T47D (cell line): ENCODE measurements at regions not wholly inside any gene's neighbourhood (a gene's known extent, or its start where the extent isn't known, plus 50 kb on each side); places are given as distances from the start of the nearest gene placed in this dataset.

Source experiments
- DNase-seq, 2 experiments: peaks; one replicate each; pipeline versions ENCODE4 v3.0.0 to v3.0.0-alpha.2; 2011 to 2012; ENCODE audit warnings: low read depth in 1 of 2, low spot score in 1 of 2
- JUND ChIP-seq: IDR thresholded peaks from 2 replicates; pipeline ENCODE4 v1.6.1; 2012; ENCODE audit warnings: low read depth
- in situ Hi-C: cut with HindIII; loops from 2 replicates; pipeline ENCODE4 v1.10.0; 2016; ENCODE audit warnings: low sequenced_read_pairs, low pct_unique_long_range_greater_than_20kb

DNA sequence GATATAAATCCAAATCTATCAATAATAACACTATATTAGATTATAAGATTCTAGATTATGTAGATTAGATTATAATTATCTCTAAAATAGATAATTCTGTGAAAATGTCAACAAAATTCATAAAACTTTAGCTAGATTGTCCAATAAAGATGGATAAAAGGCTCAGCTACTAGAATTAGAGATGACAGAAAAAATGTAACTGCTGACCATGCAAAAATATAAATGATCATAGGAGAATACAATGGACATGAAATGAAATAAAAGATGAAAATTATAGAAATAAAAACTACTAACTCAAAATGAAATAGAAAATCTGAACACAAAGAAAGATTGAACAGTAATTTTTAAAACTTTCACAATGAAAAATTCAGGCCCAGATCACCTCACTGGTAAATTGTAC, 1332.1 kb upstream of the CELF2 start:
- no peak for DNase-seq
- no peak for TF ChIP-seq JUND

DNA sequence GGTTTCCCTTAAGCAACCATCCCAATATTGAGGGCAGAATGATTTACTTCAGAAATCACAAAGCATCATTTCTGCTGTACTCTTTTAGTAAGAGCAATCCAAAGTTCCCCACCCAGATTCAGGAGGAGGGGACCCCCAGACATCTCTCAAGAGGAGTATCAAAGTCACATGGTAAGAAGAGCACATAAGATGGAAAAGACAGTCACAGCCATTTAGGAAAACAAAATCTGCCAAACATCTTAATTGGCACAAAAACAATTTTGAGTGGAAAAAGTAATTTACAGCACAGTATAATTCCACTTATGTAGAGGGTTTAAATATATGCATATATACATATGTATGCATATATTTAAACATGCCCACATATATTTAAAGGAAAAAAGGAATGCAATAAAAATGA, 1329.0 kb upstream of the CELF2 start:
- TF ChIP-seq JUND: no peak
- in situ Hi-C loops: no loop called here
- no peak for DNase-seq

More for the DNA sequence above, 1332.1 kb upstream of the CELF2 start:
- in situ Hi-C loops: no loop called here

DNA sequence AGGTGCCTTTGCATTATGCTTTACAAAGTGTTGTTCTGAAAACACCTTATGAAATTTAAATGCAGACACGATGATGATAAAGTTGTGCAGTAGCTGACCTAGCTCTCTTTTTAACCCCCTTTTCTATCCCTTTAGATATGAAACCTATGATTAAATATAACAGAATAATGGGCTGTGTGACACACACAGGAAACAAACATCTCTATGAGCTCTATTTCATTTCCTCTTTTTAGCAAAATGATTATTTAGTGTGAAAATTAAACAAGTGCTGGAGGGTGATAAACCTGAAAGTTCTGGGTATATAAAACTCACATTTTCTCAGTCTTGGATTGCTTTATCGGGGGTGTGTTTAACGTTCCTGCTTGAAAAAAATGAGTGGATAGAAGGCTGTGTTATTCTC, 1310.5 kb upstream of the CELF2 start:
- in situ Hi-C loops: no loop called here
- DNase-seq: no peak
- no peak for TF ChIP-seq JUND

DNA sequence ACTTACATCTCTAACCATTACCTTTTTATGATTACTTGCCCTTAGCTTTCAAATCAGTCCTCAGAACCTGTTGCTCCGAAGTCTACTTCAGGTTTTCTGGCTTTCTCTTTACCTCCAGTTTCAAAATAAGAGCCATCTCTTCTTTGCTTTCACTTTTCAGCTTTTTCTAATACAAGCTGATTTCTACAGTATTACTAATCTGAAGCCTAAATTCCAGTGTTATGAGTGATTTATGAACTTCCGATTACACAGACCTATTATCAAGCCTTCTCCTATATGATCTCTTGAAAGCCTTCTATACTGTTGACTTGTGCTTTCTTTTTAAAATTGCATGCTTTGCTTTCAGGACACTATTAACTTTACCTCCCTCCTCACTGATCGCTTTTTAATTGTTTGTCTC, 1307.8 kb upstream of the CELF2 start:
- DNase-seq: no peak
- in situ Hi-C loops: no loop called here
- TF ChIP-seq JUND: no peak

DNA sequence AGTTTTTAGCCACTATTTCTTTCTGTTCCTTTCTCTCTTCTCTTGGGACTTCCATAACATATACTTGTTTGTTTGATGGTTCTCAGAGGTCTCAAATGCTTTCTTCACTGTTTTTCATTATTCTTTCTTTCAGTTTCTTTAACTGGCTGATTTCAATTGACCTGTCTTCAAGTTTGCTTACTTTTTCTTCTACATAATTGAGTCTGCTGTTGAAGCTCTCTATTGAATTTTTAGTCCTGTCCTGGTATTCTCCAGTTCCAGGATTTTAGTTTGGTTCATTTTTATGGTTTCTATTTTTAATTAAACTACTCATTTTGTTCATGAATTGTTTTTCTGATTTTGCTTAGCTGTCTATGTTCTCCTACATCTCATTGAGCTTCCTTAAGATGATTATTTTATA, 1305.3 kb upstream of the CELF2 start:
- in situ Hi-C loops: no loop called here

DNA sequence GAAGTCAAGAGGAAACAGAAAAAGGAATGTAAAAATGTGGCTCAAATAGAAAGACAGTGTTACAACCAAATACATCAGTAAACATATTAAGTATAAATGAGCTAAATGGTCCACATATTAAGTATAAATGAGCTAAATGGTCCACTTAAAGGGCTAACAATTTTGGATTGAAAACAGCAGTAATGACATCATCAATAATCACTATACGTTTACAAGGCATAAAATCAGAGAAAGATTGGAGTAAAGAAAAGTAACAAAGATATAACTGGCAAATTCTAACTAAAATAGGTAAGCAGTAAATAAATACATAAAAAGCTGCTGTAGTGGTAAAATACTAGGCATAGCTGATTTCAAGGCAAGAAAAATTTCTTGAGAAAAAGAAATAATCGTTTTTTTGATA, 1298.4 kb upstream of the CELF2 start:
- TF ChIP-seq JUND: no peak
- no peak for DNase-seq
- in situ Hi-C loops: no loop called here

More for the DNA sequence above, 1305.3 kb upstream of the CELF2 start:
- no peak for DNase-seq
- TF ChIP-seq JUND: no peak

DNA sequence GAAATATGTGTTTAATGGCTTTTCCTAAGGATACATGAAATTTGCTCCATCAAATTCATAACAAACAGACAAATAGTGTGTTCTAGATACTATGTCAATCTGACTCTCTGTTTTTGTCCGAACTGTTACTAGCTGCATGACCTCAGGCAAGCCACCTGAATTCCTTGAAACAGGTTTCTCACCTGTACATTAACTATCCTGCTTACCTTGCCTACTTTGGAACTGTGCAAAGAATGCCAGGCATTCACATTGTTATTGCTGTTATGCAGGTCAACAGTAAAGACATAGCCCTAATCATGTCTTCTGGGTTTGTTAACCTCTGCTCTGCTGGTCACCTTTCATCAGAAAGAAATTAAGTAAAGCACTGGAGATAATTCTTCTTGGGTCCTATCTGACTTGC, 1283.9 kb upstream of the CELF2 start:
- in situ Hi-C loops: no loop called here
- no peak for TF ChIP-seq JUND
- peak; percentile 19 to 89 for DNase-seq

DNA sequence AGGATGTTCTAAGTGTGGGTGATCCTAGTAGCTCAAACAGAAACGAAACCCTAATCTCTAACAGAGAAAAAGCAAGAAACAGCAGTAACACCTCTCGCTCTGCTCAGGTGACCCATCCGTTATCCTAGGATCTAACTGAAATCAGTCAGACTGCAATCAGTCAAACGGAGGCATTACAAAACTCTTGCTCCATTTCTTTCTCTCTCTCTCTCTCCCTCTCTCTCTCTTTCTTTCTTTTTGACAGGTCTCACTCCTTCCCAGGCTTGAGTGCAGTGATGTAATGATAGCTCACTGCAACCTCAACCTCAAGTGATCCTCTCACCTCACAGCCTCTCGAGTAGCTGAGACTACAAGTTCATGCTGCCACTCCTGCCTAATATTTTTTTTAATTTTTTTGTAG, 1283.5 kb upstream of the CELF2 start:
- no peak for DNase-seq
- no peak for TF ChIP-seq JUND
- in situ Hi-C loops: no loop called here

DNA sequence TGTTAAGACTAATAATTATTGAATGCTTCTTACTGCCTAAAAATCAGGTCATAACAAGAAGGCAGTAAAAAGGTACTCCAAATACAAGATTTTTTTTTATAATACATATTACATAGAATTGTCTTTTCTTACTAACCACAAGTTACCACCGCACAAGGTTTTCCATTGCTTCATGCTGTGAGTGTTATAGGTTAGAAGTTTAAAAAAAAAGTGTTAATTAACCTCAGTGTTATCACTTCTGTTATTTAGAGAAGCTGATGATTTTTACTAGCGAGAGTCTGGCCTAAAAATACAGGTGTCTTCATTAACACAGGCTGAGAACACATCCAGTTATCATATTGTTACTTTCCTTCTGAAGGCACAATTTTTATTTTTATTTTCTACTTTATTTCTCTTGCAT, 1281.9 kb upstream of the CELF2 start:
- DNase-seq: no peak
- TF ChIP-seq JUND: no peak
- in situ Hi-C loops: no loop called here

DNA sequence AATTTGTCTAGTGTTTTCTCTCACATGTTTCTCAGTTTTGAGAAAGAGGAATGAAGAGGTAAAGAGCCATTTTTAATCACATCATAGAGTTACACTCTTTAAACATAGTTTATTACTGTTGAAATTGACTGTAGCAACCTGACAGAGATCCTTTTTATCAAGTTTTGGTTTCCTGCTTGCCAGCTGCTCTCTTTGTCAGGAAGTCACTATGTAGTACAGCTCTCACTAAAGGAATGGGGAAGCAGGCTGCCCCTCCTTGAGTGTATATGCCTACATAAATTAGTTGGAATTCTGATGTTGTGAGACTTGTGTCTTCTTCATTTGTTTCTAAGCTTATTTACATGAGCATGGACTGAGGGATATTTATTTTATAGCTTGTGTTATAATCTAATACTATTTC, 1274.0 kb upstream of the CELF2 start:
- no peak for TF ChIP-seq JUND
- DNase-seq: no peak
- in situ Hi-C loops: no loop called here

DNA sequence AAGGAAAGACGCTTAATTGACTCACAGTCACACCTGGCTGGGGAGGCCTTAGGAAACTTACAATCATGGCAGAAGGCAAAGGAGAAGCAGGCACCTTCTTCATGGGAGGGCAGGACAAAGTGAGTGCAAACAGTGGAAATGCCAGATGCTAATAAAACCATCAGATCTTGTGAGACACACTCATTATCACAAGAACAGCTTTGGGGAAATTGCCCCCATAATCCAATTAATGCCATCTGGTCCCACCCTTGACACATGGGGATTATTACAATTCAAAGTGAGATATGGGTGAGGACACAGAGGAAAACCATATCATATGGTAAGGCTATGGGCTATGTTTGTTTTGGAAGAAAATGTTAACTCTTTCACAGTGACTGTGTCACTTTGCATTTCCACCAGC, 1272.5 kb upstream of the CELF2 start:
- no peak for TF ChIP-seq JUND
- in situ Hi-C loops: no loop called here
- DNase-seq: no peak

DNA sequence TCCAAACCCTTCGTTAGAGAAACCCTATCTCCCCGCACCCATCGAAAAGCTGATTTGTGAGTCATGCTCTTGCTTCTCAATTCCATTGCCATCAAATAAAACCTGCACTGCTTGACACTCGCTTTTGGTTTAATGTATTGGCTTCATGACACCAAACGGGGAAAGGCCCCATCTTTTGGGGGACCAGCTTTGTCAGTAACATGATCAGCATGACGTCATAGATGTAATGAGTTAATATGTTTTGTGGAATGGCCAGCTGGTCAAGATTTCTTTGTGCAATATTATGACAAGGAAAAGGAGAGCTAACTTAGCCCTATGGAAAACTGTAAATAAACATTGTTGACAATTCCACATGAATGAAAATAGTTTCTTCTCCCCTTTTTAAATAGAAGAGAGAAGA, 1260.5 kb upstream of the CELF2 start:
- in situ Hi-C loops: no loop called here
- TF ChIP-seq JUND: no peak
- DNase-seq: no peak

DNA sequence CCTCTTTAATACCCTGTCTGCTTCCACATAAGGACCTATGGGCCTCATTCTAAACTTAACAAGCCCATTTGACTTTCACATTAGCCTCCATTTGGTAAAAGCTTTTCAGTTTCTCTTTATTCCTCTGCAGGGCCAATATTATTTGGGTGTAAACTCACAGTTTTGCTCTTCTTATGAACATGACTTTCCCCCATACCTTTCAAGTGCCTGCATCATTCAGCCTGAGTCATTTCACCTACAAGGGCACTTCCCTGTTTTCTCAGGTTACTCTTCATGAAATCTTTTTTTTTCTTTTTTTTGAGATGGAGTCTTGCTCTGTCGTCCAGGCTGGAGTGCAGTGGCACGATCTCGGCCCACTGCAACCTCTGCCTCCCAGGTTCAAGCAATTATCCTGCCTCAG, 1258.1 kb upstream of the CELF2 start:
- no peak for DNase-seq
- in situ Hi-C loops: no loop called here
- TF ChIP-seq JUND: no peak

DNA sequence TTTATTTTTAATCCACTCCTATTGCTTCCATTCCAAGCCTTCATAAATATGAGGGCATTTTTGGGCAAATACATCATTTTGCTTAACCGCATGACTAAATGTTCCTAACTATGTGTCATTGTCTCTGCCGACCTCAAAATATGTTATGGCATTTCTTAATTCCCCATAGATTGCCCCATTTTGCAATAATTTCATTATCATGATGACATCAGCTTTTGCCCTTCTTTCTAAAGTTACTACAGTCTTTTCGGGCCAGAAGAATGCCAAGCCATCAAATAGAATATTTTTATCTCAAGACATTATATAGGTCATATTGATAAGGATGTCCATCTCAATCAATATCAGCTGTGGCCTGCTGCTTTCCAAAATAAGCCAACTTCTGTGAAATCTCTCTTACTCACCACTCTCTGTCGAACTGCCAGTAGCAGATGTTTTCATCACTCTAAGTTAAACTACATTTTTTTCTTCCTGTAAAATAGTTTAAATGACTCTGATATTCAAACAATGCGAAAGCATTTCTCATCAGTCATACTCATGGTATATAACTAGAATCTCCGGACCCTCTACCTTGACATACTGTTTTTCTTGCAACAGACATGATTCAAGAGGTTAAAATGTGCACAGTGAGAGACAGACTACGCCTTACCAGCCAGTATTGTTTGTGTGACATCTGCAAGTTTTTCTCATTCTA, 1254.6 kb upstream of the CELF2 start:
- in situ Hi-C loops: no loop called here
- no peak for TF ChIP-seq JUND
- DNase-seq: no peak

DNA sequence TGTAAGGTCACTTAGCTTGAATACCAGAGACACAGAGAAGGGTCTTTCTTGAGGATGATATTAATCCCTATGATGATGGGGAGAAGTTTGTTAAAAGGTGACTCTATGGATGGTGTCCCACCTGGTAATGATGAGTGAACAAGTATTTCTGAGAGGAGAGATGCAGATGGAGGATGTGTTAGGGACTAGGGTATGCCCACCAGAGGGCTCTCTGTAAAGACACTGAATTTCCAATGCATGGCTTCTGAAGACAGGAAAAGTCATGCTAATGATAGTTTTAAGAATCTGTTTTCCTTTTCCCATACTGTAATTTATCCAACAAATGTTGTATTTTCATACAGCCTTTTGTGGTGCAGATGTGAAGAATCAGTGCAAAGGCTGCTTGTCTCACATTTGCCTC, 1250.9 kb upstream of the CELF2 start:
- peak in 1 of 2 experiments; percentile 12 for DNase-seq
- in situ Hi-C loops: no loop called here
- no peak for TF ChIP-seq JUND
